GM21360 (cell line): ENCODE measurements at regions not wholly inside any gene's neighbourhood (a gene's known extent, or its start where the extent isn't known, plus 50 kb on each side); places are given as distances from the start of the nearest gene placed in this dataset.
"Not testable (repeated sequence)": the region's sequence is repeated elsewhere in the genome, so short reads cannot be mapped to it uniquely, and the experiment has no call there.

Experiments
- ATAC-seq: cut with Tn5 transposase; IDR thresholded peaks from one replicate; pipeline ENCODE4 v1.9.1; 2021; ENCODE audit warnings: mild to moderate bottlenecking, moderate library complexity; ENCODE audit not compliant: unreplicated experiment

- no peak for ATAC-seq
Measured at GRCh38 chr5:56313004-56313531, 79.9 kb upstream of the ANKRD55 start.

GRCh38 chr5:56311306-56311905 lies 78.3 kb upstream of the ANKRD55 start:
- no peak for ATAC-seq

- no peak for ATAC-seq
Measured at GRCh38 chr5:56310711-56311204, 77.6 kb upstream of the ANKRD55 start.

- ATAC-seq = no peak
Measured at GRCh38 chr5:56309262-56309826, 76.2 kb upstream of the ANKRD55 start.

DNA sequence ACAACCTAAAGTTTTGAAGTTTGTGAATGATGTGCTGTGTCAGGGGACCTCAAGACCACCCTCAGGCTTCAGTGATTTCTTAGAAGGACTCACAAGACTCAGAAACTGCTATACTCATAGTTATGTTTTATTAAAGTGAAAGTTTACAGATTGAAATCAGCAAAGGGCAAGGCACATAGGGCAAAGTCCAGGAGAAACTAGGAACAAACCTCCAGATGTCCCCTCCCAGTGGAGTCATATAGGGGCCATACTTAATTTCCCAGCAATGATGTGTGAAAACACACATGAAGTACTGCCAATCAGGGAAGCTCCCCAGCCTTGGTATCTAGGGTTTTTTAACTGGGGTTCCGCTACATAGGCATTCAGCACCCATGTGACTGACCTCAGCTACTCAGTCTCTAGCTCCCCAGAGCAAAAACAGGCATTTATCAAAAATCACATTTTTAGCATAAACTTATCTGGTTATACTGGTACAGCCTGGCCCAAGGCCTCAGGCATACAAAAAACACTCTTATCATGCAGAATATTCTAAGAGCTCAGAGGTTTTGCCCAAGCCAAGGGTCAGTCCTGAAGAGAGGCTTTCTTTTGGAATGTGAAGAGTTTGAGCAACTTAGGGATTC lies 74.7 kb upstream of the ANKRD55 start:
- ATAC-seq = no peak

DNA sequence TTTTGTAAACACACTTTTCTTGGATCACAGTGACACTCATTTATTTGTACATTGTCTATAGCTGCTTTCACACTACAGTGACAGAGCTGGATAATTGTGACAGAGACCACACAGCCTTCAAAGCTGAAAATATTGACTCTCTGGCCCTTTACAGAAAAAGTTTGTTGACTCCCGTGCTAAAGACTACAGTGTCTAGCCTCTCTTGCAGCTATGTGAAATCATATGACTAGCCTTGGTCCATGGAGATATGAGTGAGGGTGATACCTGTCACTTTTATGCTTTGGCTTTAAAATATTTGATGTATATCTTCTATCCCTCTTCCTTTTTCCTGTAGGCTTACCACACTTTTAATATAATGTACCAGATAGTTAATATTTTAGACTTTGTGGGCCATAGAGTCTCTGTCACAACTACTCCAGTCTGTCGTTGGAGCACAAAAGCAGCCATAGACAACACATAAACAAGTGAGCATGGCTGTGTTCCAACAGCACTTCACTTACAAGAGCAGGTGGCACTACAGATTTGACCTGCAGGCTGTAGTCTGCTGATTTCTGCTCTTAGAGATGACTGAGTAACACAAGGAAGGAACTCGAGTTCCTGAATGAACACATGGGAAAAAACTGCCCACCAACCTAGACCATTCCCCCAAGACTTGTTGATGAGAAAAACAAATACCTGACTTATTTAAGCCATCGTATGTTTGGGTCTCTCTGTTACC lies 73.5 kb upstream of the ANKRD55 start:
- no peak for ATAC-seq

DNA sequence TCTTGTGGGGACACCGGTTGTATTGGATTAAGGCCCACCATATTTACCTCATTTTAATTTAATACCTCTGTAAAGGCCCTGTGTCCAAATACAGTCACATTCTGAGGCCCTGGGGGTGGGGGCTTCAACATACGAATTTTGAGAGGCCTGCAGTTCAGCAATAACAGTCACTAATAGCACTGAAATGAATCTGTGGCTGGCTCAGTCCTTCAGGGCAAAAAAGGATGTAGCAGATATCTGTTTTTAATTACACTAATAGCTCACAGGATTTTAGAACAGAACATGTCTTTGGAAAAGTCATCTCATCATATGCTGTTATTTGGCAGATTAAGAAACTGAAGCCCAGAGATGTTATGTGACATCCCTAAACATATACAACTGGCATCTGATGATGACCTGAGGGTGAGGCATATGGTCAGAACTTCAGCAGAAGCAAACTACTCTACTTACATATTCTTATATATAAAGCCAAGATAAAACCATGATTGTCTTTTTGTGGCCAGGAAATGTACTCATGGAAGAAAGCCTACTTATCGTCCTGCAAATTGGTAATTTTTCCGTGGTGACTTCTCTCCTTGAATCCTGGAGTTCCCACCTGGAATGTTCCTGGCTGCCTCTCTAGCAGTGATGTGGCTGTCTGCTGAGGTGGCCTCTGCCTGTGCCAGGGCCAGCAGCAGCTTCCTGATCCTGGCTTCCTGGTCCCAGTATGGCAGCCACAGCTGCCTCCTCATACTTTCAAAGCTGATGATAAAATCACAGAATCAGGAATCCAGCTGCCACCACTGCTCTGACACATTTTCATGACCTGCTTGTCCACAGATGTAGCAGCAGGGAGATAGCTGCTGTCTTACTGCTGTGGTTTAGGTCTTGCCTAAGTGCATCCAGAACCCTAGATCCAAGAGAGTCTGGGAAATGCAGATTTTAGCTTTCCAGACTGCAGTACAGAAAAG lies 72.1 kb upstream of the ANKRD55 start:
- ATAC-seq = no peak

DNA sequence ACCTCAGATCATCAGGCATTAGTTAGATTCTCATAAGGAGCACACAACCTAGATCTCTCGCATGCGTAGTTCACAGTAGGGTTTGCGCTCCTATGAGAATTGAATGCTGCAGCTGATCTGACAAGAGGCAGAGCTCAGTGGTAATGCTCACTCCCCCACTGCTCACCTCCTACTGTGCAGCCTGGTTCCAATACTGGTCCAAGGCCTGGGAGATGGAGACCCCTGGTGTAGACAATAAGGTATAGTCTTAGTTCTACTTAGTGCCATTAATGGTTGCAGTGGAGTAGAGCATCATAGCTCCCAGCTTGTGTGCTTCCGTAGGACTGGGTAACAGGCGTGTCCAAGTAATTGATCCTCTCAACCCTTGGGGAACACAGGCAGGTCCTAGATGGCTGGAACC lies 70.4 kb upstream of the ANKRD55 start:
- no peak for ATAC-seq

- ATAC-seq = no peak
Measured at GRCh38 chr5:56302027-56302426, 68.9 kb upstream of the ANKRD55 start.

DNA sequence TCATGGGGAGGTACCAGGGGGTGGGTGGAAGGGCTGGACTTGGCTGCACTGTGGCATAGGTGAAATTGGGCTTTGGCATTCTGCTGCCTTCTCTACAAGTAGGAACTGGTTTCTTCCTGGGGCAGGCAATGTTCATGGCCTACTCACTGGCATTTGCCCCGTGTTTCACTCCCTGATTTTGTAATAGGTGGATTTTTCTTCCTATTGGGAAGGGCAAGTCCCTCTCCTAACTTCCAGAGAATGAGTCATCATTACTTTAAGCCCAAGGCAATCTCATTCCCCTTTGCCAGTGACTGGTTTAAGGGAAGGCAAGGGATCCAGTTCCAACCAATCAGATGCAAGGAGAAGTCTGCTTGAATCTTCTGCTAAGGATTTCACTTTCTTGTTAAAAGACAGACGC lies 67.9 kb upstream of the ANKRD55 start:
- no peak for ATAC-seq

DNA sequence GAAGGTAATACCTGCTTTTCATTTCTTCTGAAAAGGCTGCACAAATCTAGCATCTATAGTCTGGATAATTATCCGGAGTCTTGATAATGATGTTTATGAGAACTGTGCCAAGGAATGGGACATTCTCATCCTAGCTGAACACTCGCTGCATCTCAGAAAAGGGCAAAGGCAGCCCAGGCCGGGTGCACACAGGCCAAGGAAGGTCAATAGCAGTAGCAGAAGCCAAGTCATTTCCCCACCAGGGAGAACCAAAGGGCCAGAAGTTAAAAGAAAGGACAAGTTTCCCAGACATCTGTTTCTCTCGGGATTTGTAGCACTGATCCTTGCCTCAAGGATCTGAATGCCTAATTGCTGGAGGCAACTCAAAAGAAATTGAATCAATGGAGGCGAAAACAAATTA lies 66.1 kb upstream of the ANKRD55 start:
- no peak for ATAC-seq

- no peak for ATAC-seq
Measured at GRCh38 chr5:56298336-56299090, 65.4 kb upstream of the ANKRD55 start.

DNA sequence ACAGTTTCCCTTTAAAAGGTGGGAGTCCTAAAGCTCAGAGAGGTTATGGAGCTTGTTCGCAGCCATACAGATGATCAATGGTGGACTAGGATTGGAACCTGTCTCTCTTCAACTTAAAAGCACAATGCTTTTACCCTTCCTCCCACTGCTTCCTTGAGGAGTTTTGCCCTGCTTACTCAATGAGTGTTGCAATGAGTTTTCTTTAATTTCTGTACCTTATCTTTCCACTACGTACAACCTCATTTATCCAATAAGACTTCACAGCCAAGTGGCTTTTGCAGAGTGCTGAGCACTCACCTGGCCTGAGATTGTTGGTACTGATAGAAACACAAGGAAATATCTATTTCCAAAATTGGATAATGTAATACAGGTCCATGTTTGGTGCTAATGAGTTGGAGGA lies 64.7 kb upstream of the ANKRD55 start:
- no peak for ATAC-seq

GRCh38 chr5:56295311-56295710 lies 62.2 kb upstream of the ANKRD55 start:
- not testable (repeated sequence) for ATAC-seq

- no peak for ATAC-seq
Measured at GRCh38 chr5:56294354-56294753, 61.2 kb upstream of the ANKRD55 start.

- ATAC-seq = not testable (repeated sequence)
Measured at GRCh38 chr5:56292874-56293273, 59.7 kb upstream of the ANKRD55 start.

DNA sequence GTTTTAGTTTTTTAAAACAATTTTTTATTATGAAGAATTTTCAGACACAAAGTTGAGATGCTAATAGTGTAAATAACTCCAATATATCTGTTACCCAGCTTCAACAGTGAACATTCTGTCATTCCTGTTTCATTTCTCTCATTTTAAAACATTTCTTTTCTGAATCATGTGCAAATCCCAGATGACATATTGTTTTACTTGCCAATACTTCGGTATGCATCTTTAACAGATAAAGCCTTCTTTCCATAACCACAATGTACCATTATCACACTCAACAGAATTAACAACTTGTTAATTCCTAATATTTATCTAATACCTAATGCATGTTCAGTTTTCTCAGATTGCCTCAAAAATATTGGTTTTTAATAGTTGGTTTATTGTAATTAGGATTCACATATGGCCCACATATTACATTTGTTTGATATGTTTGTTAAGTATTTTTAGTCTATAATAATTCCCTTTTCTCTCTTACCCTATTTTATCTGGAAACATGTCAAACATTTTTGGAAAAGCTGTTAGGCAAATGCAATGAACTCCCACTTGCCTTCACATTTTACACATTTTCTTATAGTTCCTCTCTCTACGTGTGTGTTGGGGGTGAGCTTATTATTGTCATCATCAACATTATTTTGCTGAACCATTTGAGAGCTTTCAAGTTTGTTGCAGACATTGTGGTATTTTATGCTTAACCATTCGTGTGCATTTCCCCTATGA lies 58.7 kb upstream of the ANKRD55 start:
- ATAC-seq = no peak

- ATAC-seq = no peak
Measured at GRCh38 chr5:56291079-56291643, 58.0 kb upstream of the ANKRD55 start.
